B cell (primary cell): ENCODE measurements at regions not wholly inside any gene's neighbourhood (a gene's known extent, or its start where the extent isn't known, plus 50 kb on each side); places are given as distances from the start of the nearest gene placed in this dataset.

Experiments
- EZH2 ChIP-seq: IDR thresholded peaks from 2 replicates; pipeline ENCODE4 v1.6.1; 2012; ENCODE audit warnings: borderline replicate concordance, low read depth, mild to moderate bottlenecking, moderate library complexity, low read length; ENCODE audit not compliant: insufficient read depth, poor library complexity, severe bottlenecking
- TF ChIP-seq, protein P1 (sequence below): fragments of 200-600 bp; IDR thresholded peaks from one replicate; pipeline ENCODE4 v1.8.0; 2022; ENCODE audit warnings: antibody characterized with exemption, mild to moderate bottlenecking

DNA sequence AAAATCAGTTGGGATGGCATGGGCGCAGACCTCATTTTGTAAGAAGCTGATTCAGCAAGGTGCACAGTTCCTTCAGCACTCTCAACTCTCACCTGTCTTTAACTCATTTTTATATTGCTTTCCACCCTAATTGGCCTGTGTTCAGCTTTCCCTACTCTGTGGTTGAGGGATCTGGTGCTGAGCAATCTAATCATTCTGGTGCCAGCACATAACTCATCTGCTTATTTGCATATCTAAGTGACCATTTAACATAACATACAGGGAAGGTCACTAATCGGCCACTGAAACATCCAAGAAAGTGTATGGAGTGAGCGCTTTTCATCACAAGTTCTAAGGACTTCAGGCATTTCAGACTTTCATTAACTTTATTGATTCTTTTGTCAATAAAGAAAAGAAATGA is 303.4 kb upstream of the ROPN1 start:
- TF ChIP-seq, protein P1, sequence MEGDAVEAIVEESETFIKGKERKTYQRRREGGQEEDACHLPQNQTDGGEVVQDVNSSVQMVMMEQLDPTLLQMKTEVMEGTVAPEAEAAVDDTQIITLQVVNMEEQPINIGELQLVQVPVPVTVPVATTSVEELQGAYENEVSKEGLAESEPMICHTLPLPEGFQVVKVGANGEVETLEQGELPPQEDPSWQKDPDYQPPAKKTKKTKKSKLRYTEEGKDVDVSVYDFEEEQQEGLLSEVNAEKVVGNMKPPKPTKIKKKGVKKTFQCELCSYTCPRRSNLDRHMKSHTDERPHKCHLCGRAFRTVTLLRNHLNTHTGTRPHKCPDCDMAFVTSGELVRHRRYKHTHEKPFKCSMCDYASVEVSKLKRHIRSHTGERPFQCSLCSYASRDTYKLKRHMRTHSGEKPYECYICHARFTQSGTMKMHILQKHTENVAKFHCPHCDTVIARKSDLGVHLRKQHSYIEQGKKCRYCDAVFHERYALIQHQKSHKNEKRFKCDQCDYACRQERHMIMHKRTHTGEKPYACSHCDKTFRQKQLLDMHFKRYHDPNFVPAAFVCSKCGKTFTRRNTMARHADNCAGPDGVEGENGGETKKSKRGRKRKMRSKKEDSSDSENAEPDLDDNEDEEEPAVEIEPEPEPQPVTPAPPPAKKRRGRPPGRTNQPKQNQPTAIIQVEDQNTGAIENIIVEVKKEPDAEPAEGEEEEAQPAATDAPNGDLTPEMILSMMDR: no peak
- TF ChIP-seq EZH2: no peak
